ENCODE measurements at regions not wholly inside any gene's neighbourhood (a gene's known extent, or its start where the extent isn't known, plus 50 kb on each side); places are given as distances from the start of the nearest gene placed in this dataset.
"Not testable (repeated sequence)": the region's sequence is repeated elsewhere in the genome, so short reads cannot be mapped to it uniquely, and the experiment has no call there.

GRCh38 chr18:5830902-5831301 lies 64.4 kb downstream of the TMEM200C start:
- DNase-seq, result not testable (repeated sequence)

DNA sequence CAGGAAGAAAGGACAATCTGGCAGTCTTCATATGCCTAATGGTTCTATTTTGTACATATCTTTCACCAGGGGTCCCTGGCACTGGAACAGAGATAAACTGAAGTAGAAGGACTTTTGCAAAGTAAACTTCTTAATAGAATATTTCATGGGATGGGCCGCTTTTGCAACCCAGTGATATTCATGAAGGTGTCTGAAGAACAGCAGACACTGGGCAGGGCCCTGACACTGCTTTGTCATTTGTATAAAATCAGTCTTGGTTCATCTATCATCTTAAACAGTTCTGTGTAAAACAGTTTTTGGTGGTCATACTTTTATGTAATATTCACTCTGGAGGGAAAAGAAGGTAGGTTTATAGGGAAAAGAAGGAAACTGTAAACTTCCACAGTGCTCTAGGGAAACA lies 66.4 kb downstream of the TMEM200C start:
- DNase-seq, result no peak

GRCh38 chr18:5825663-5826062 lies 69.7 kb downstream of the TMEM200C start:
- no peak for DNase-seq

GRCh38 chr18:5824370-5824984 lies 70.8 kb downstream of the TMEM200C start:
- no peak for DNase-seq

DNA sequence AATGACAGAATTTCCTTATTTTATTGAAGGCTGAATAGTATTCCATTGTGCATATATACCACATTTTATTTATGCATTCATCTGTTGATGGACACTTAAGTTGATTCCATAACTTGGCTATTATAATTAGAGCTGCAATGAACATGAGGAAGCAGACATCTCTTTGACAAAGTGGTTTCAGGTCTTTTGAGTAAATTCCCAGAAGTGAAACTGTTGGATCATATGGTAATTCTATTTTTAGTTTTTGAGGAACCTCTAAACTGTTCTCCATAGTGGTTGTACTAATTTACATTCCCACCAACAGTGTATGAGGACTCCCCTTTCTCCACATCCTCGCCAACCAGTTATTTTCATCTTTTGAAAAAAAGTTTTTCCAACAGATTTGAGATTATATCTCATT lies 77.5 kb downstream of the TMEM200C start:
- no peak for DNase-seq

DNA sequence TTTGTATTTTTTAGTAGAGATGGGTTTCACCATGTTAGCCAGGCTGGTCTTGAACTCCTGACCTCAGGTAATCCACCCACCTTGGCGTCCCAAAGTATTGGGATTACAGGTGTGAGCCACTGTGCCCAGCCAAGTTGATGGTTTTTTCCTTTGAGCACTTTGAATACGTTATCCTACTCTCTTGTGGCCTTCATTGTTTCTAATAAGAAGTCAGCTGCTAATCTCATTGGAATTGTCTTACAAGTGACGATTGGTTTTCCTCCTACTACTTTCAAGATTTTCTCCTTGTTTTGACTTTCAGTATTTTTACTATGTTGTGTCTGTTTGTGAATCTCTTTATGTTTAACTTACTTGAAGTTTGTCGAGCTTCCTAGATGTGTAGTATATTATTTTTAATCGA lies 88.5 kb downstream of the TMEM200C start:
- no peak for DNase-seq

GRCh38 chr18:5787936-5788335 lies 107.4 kb downstream of the TMEM200C start:
- no peak for DNase-seq

- DNase-seq, result no peak
Measured at GRCh38 chr18:5779922-5780321, 115.4 kb downstream of the TMEM200C start.

DNA sequence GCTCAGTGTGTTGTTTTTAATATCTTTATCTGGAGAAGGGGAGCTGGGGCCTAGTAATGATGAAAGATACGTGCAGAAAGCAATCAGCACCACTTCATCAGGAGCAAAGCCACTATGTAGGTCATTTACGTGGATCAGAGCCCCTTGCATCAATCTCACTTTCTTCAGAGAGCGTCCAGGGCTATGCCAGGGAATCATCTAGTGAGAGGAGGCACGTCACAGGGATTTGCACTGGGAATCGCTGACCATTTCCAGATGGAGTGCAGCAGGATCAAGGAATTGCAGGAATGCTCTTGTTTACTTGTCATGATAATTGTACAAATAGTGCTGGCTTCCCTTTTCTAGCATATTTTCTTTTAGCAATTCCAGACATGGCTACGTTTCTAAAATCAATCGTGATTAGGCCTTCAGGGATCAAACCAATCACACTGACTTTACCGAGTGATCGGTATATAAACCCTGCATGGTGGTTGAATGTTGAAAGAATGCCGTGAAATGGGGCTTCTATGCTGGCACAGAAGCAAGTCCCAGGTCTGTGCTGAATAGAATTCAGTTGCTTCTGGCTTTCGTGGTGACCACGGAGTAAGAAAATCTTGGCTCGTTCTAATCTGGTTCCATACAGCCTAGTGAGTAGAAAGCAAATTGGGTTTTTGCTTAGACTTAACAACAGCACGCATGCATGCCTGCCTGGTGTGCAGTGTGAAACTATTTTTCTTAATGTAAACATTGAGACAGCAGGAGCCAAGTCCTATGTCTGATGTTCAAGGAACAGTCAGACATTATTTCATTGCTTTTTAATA lies 122.8 kb downstream of the TMEM200C start:
- no peak for DNase-seq

- no peak for DNase-seq
Measured at GRCh38 chr18:5771343-5771742, 124.0 kb downstream of the TMEM200C start.

- DNase-seq, result no peak
Measured at GRCh38 chr18:5770176-5770575, 125.1 kb downstream of the TMEM200C start.

DNA sequence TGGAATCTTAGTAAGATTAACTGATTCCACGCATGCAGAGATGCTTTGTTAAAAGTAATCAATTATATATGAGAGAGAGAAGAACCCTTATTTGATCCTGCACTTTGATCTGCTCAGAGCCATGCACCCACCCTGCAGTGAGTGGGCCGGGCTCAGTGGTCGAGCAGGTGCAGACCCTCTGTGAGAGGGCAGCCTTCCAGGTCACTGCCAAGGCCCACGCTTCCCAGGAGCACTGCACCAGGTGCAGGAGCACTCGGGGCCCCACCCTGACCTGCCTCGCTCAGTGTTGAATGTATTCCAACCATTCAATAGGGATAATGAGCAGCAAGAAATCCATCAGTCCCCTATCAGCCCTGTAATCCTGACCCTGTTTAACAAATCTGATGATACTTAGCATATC lies 126.9 kb downstream of the TMEM200C start:
- DNase-seq, result no peak

DNA sequence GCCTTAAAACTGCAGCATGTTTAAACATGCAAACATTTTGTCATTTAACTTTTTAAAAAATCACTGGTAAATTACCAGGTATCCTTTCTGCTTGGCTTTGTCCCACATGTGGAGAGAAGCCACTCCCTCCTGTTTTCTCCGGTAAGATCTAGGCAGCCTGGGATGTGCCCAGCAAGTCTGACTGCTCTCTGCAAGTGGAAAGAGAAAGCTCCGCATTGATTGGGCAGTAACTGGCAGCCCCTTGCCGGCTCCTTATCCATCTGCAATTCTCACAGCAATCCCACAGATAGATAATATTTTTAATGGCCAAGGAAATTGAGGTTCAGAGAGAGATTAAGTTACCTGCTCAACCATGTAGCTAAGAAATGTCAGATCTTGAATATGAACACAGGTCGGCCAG lies 136.1 kb downstream of the TMEM200C start:
- DNase-seq, result no peak

DNA sequence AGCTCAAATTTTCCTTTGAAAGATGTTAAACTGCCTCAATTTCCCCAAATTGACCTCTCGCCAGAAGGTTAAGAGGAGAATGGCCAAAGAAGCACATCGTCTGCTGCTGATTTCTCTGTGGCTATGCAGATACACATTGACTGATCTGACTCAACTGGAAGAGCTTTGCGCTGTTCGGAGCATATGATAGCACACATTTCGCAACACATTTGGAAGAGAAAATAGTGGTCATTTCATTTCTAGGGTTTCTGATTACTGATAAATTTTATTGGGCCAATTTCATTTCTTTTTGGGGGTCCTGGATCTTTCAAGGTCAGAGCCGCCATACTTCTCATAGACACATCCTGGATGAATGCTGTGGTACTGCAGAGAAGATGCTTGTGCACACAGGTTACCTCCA lies 138.5 kb downstream of the TMEM200C start:
- no peak for DNase-seq

- no peak for DNase-seq
Measured at GRCh38 chr18:5747678-5748077, 147.6 kb downstream of the TMEM200C start.

- no peak for DNase-seq
Measured at GRCh38 chr18:5746844-5747243, 148.5 kb downstream of the TMEM200C start.

- DNase-seq, result no peak
Measured at GRCh38 chr18:5744659-5745058, 150.7 kb downstream of the TMEM200C start.

GRCh38 chr18:5738526-5738925 lies 156.8 kb downstream of the TMEM200C start:
- DNase-seq, result no peak

DNA sequence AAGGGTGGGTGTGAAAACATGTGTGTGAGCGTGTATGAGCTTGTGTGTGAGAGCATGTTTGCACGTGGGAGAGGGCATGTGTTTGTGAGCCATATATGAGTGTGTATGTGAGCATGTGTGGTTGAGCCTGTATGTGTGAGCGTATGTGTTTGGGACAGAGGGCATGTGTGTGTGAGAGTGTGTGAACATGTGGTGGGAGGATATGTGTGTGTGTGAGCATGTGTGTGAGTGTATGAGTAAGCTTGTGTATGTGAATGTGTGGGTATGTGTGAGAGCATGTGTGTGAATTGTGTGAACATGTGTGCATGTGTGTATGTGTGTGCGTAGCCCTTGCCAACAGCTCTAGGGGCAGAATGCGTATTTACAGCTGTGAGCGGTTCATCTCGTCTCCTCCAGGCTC lies 163.0 kb downstream of the TMEM200C start:
- DNase-seq, result no peak

DNA sequence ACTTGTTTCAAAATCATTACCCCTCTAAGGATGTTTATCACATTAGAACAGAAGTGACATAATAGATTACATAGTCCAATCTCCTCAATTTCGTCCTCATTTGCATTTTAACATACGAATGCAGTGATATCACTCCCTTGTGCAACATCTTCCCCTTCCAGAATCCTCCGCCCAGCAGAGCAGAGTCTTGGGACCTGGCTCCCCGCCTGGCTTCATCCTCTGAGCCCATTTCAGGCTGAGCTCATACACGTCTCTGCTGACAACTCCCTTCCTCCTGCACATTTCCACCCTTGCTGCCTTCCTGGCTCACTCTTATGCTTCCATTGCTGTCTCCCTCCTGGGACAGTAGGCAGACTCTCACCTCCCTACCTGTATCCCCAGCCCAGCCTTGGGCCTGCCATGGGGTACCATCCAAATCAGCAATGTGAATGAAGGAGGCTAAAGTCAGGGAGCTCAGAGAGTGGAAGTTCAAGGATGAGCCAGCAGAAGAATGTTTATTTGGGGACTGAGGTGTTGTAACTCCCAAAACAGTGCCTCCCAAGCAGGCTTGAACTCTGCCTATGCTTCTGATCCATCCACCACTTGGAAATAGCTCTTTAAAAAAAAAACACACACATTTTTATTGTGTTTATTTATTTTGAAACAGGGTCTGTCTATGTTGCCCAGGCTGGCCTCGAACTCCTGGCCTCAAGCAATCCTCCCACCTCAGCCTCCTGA lies 165.2 kb downstream of the TMEM200C start:
- no peak for DNase-seq

- DNase-seq, result no peak
Measured at GRCh38 chr18:5728531-5728930, 166.8 kb downstream of the TMEM200C start.

DNA sequence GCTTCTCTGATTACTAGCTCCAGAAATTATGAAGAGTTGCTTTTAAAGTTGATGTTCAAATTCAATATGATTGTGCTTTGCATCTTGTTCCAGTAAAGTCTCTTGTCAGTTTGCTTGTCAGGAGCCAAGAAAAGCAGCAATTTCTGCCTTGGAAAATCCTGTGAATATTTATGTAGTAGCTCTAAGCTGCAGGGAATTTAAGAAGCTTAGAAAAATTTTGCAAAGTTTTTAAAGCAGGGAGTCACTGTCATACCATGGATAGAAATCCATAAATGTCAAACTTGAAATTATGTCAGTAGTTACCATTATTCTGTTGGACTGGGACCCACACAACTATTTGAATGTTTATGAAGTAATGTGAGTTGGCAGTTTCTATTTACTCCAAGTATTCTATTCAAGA lies 169.3 kb downstream of the TMEM200C start:
- DNase-seq, result no peak

- no peak for DNase-seq
Measured at GRCh38 chr18:5721924-5722323, 173.4 kb downstream of the TMEM200C start.

- no peak for DNase-seq
Measured at GRCh38 chr18:5720132-5720531, 175.2 kb downstream of the TMEM200C start.
